SJCRH30 (cell line): ENCODE measurements at regions not wholly inside any gene's neighbourhood (a gene's known extent, or its start where the extent isn't known, plus 50 kb on each side); places are given as distances from the start of the nearest gene placed in this dataset.

Experiments
- DNase-seq, 2 experiments: peaks; one replicate each; pipeline ENCODE4 v3.0.0-alpha.2; 2015 to 2020
- H3K27ac ChIP-seq: fragments of 250-450 bp; sonication (Bioruptor Pico); 2 replicates; pipeline ENCODE4 v1.5.1; 2020; ENCODE audit warnings: mild to moderate bottlenecking, moderate library complexity
- H3K27me3 ChIP-seq: fragments of 250-450 bp; sonication (Bioruptor Pico); 2 replicates; pipeline ENCODE4 v1.5.1; 2020; ENCODE audit warnings: mild to moderate bottlenecking, moderate library complexity
- H3K36me3 ChIP-seq: fragments of 250-450 bp; sonication (Bioruptor Pico); 2 replicates; pipeline ENCODE4 v1.5.1; 2020; ENCODE audit warnings: mild to moderate bottlenecking, moderate library complexity
- H3K4me1 ChIP-seq: fragments of 250-450 bp; sonication (Bioruptor Pico); 2 replicates; pipeline ENCODE4 v1.5.1; 2020; ENCODE audit warnings: mild to moderate bottlenecking, moderate library complexity
- H3K4me3 ChIP-seq: fragments of 250-450 bp; sonication (Bioruptor Pico); 2 replicates; pipeline ENCODE4 v1.5.1; 2020; ENCODE audit warnings: mild to moderate bottlenecking, moderate library complexity
- H3K9me3 ChIP-seq: fragments of 250-450 bp; sonication (Bioruptor Pico); replicated peaks from 2 replicates; pipeline ENCODE4 v1.5.1; 2020; ENCODE audit warnings: mild to moderate bottlenecking, moderate library complexity

GRCh38 chr11:112310848-112311247 is 50.2 kb upstream of the PLET1 start:
- H3K27ac ChIP-seq, result no peak overlapping the region
- no peak overlapping the region for H3K4me3 ChIP-seq
- H3K4me1 ChIP-seq, result no peaks in the 10 kb centered on the region
- H3K27me3 ChIP-seq, result no peaks in the 10 kb centered on the region
- DNase-seq, result no peak
- H3K36me3 ChIP-seq, result no peaks in the 10 kb centered on the region
- H3K9me3 ChIP-seq, result no peaks in the 10 kb centered on the region

DNA sequence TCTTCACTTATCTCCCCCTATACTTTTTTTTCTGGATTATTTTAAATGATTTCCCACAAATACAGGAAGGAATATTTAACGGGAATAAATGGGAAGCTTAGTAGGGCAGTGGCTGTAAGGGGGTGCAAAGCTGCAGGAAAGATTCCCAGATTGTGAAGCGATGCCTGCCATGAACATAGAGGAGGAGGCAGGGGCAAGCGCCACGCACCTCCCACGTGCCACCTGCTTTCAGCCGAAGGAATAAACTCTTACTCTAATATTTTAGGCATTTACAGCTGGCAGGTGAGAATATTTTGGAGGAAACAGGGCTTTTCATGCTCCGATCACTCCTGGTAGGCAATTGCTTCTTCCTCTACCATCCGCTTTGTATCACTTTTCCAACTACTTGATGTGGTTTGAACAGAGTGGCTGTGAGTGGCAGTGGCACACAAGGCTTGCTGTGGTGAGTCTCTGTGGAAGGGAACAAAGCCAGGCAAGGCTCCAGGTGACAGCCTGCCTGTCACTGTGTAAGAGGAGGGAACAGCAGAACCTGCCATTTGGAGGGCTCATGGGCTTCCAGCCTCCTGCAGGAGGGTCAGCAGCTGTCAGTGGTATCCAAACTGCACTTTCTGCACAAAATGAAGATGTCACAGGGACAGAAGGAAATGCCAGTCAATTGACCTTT is 54.5 kb upstream of the PLET1 start:
- Histone ChIP-seq H3K36me3 (no peaks in the 10 kb centered on the region), H3K4me3 (no peak overlapping the region), H3K9me3 (no peaks in the 10 kb centered on the region), H3K27me3 (no peaks in the 10 kb centered on the region), H3K27ac (no peak overlapping the region), H3K4me1 (peaks cover 2% of the 10 kb centered on the region)
- DNase-seq, result no peak

- H3K27ac ChIP-seq, result no peak overlapping the region
- H3K9me3 ChIP-seq, result no peaks in the 10 kb centered on the region
- H3K36me3 ChIP-seq, result no peaks in the 10 kb centered on the region
- peaks cover 11% of the 10 kb centered on the region for H3K4me1 ChIP-seq
- H3K27me3 ChIP-seq, result no peaks in the 10 kb centered on the region
- no peak overlapping the region for H3K4me3 ChIP-seq
- DNase-seq, result no peak
Measured at GRCh38 chr11:112315861-112316739, 55.4 kb upstream of the PLET1 start.

DNA sequence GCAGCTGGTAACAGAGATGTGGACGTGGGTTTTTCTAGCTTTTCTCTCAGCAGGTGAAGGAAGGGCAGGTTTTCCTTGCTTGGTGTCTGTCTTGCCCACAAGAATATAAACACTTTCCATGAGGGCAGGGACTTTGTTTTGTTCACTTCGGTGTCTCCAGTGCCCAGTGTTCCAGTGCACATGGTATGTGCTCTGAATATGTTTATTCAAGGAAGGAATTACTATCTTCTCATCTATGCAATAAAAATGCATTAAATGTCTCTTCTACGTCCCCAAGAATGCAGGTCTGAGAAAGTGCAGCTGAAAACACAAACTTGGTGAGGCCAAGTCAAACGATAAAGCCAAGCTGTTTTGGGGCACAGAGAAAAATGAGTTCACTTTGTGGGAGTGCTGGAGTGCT is 56.3 kb upstream of the PLET1 start:
- Histone ChIP-seq H3K27ac (no peak overlapping the region), H3K27me3 (no peaks in the 10 kb centered on the region), H3K9me3 (no peaks in the 10 kb centered on the region), H3K36me3 (no peaks in the 10 kb centered on the region), H3K4me1 (peaks cover 19% of the 10 kb centered on the region), H3K4me3 (no peak overlapping the region)
- no peak for DNase-seq

DNA sequence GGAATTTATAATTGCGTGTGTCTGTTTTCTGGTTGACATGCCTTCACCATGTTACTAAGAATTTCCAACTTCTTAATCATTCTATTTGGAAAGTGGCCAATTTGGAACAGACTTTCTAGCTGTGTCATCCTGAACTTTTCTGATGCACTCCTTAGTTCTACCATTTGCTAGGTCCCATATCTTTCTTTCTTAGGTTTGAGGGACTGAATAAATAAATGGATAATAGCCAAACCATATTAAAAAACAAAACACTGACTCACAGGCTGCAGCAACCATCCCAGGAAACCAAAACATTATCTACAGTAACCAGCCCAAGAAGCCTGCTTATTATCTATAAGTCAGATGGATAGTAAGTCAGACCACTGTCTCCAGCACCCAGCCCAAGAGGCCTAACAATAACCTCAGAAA is 57.5 kb upstream of the PLET1 start:
- Histone ChIP-seq H3K9me3 (no peaks in the 10 kb centered on the region), H3K27ac (no peak overlapping the region), H3K4me3 (no peak overlapping the region), H3K27me3 (no peaks in the 10 kb centered on the region), H3K36me3 (no peaks in the 10 kb centered on the region), H3K4me1 (peaks cover 26% of the 10 kb centered on the region)
- DNase-seq, result no peak

DNA sequence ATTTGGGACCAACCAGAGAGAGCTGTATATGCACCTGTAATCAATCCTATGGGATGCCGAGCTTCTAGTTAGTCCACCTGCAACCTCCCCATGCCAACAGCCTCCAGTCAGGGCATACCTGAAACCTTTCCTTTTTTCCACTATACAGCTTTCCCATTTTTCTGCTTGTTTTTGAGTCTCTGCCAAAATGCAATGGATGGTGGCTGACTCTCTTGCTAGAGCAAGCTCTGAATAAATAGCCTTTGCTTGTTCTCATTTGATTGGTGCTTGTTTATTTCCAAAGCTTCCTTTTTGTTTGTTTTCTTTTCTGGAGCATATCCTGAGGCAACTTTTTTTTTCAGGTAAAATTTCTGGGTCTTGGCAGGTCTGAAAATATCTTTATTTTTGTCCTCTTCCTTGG is 58.0 kb upstream of the PLET1 start:
- no peaks in the 10 kb centered on the region for H3K36me3 ChIP-seq
- H3K27ac ChIP-seq, result no peak overlapping the region
- no peak for DNase-seq
- H3K4me1 ChIP-seq, result peaks cover 26% of the 10 kb centered on the region
- no peak overlapping the region for H3K4me3 ChIP-seq
- H3K27me3 ChIP-seq, result no peaks in the 10 kb centered on the region
- H3K9me3 ChIP-seq, result no peaks in the 10 kb centered on the region

GRCh38 chr11:112320668-112321067 is 60.0 kb upstream of the PLET1 start:
- H3K9me3 ChIP-seq, result no peaks in the 10 kb centered on the region
- H3K4me3 ChIP-seq, result no peak overlapping the region
- no peak overlapping the region for H3K27ac ChIP-seq
- H3K4me1 ChIP-seq, result peaks cover 26% of the 10 kb centered on the region
- no peaks in the 10 kb centered on the region for H3K36me3 ChIP-seq
- H3K27me3 ChIP-seq, result no peaks in the 10 kb centered on the region
- peak; percentile 83 to 86 for DNase-seq

GRCh38 chr11:112321501-112322172 is 61.0 kb upstream of the PLET1 start:
- DNase-seq, result peak; percentile 77 to 84
- Histone ChIP-seq H3K27ac (peak overlapping the region; percentile 46), H3K27me3 (no peaks in the 10 kb centered on the region), H3K36me3 (no peaks in the 10 kb centered on the region), H3K4me3 (no peak overlapping the region), H3K4me1 (peaks cover 26% of the 10 kb centered on the region), H3K9me3 (no peaks in the 10 kb centered on the region)

DNA sequence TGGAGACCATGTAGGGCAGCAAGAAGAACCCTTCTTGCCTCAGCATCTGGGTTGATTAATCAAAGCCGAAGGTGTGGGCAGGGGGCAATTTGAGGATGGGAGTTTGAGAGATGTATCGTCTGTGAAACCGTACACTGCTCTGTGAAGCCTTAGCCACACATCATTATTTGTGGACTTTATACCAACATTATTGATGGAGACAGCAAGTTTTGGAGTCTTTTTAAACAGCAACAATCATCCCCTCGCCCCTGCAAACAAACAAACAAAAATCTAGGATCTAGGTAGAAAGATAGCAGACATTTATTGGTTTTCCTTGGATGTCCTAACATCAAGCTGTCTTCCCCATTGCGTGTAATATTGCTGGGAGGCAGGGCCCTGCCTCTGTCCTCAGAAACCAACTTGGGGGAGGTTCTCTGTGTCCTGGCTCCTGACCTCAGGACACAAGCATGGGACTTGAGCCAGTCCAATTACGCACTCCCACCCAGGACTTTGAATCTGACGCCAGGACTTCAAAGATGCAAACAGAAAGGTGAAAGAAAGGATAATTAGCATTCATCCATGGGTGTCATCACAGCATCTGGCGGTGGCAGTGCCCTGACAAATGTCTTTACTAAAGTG is 61.6 kb upstream of the PLET1 start:
- peaks cover 26% of the 10 kb centered on the region for H3K4me1 ChIP-seq

GRCh38 chr11:112334381-112334780 is 73.7 kb upstream of the PLET1 start:
- Histone ChIP-seq H3K27me3 (no peaks in the 10 kb centered on the region), H3K36me3 (no peaks in the 10 kb centered on the region), H3K27ac (no peak overlapping the region), H3K9me3 (no peaks in the 10 kb centered on the region), H3K4me3 (no peak overlapping the region), H3K4me1 (no peaks in the 10 kb centered on the region)
- DNase-seq, result no peak

More for the DNA sequence above, 61.6 kb upstream of the PLET1 start:
- no peaks in the 10 kb centered on the region for H3K9me3 ChIP-seq
- no peaks in the 10 kb centered on the region for H3K36me3 ChIP-seq
- no peak for DNase-seq
- no peak overlapping the region for H3K4me3 ChIP-seq
- no peaks in the 10 kb centered on the region for H3K27me3 ChIP-seq
- H3K27ac ChIP-seq, result 0 out of 2 replicates have a peak overlapping the region, but pooled peaks have one; percentile 46

GRCh38 chr11:112336356-112336886 is 75.8 kb upstream of the PLET1 start:
- DNase-seq, result no peak
- Histone ChIP-seq H3K27me3 (no peaks in the 10 kb centered on the region), H3K4me1 (no peaks in the 10 kb centered on the region), H3K36me3 (no peaks in the 10 kb centered on the region), H3K4me3 (no peak overlapping the region), H3K9me3 (no peaks in the 10 kb centered on the region), H3K27ac (no peak overlapping the region)

GRCh38 chr11:112339566-112339965 is 78.9 kb upstream of the PLET1 start:
- DNase-seq, result no peak
- H3K4me3 ChIP-seq, result no peak overlapping the region
- peaks cover 16% of the 10 kb centered on the region for H3K4me1 ChIP-seq
- no peaks in the 10 kb centered on the region for H3K9me3 ChIP-seq
- H3K36me3 ChIP-seq, result no peaks in the 10 kb centered on the region
- no peak overlapping the region for H3K27ac ChIP-seq
- no peaks in the 10 kb centered on the region for H3K27me3 ChIP-seq

DNA sequence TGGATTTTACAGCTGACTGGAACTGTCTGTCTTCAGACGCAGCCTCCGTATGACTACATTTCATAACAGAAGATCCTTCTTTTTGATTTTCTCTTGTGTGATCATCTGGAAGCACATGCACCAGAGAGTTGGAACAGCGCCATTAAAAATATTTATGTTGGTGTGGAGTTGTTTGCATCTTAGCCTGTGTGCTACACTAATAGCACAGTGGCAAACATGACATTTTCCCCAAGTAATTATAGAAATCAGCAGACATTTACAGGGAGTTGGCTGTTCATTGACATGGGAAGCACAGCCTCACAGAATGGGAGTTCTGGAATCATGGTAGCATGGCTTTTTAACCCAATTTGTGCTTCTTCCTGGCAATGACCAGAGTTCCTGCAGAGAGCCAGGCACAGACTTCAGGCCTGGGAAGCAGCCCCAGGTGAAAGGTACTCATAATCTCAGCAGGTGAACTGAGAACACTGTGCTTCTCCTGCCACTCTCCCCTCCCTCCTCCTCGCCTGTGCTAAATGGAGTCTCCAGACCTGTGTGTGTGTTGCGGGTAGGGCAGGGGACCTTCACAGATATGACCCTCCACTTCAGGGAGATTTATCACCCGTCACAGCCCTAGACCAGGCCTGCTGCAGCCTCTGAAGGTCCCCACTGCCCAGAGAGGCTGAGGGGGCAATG is 82.8 kb upstream of the PLET1 start:
- Histone ChIP-seq H3K27ac (no peak overlapping the region), H3K27me3 (no peaks in the 10 kb centered on the region), H3K4me3 (no peak overlapping the region), H3K36me3 (no peaks in the 10 kb centered on the region), H3K9me3 (no peaks in the 10 kb centered on the region), H3K4me1 (peaks cover 39% of the 10 kb centered on the region)
- DNase-seq, result peak in 1 of 2 experiments; percentile 14

DNA sequence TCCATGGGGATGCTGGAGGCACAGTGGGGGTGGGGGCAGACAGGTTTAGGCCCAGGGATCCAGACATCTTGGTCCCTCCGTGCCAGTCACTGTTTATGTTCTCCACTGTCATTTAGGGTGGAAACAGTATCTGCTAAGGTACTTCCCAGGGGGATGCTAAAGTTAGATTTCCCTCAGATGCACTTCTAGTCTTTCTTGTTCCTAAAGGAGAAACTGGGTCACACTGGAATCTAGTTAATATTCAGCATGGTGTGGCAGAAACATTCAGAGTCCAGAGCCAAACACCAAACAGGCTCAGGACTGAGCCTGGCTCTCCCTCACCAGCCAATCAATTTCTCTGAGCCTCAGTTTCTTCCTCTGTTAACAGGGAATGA is 83.4 kb upstream of the PLET1 start:
- no peak overlapping the region for H3K27ac ChIP-seq
- H3K9me3 ChIP-seq, result no peaks in the 10 kb centered on the region
- no peaks in the 10 kb centered on the region for H3K36me3 ChIP-seq
- H3K27me3 ChIP-seq, result no peaks in the 10 kb centered on the region
- H3K4me1 ChIP-seq, result peaks cover 39% of the 10 kb centered on the region
- DNase-seq, result no peak
- H3K4me3 ChIP-seq, result no peak overlapping the region
